IPS-15b (cell line): ENCODE measurements at regions not wholly inside any gene's neighbourhood (a gene's known extent, or its start where the extent isn't known, plus 50 kb on each side); places are given as distances from the start of the nearest gene placed in this dataset.
"Not testable (repeated sequence)": the region's sequence is repeated elsewhere in the genome, so short reads cannot be mapped to it uniquely, and the experiment has no call there.

ENCODE experiments used
- H3K27me3 ChIP-seq: one replicate; pipeline ENCODE4 v1.6.1; 2013; ENCODE audit warnings: low read length; ENCODE audit not compliant: control insufficient read depth, insufficient read depth
- H3K36me3 ChIP-seq: one replicate; pipeline ENCODE4 v1.6.1; 2013; ENCODE audit warnings: low read length; ENCODE audit not compliant: control insufficient read depth, insufficient read depth
- H3K4me1 ChIP-seq: one replicate; pipeline ENCODE4 v1.6.1; 2013; ENCODE audit warnings: mild to moderate bottlenecking, low read length; ENCODE audit not compliant: control insufficient read depth, insufficient read depth
- H3K4me3 ChIP-seq: one replicate; pipeline ENCODE4 v1.5.1; 2013; ENCODE audit warnings: low read depth, low read length
- H3K9ac ChIP-seq: one replicate; pipeline ENCODE4 v1.6.1; 2013; ENCODE audit warnings: low read depth, mild to moderate bottlenecking, low read length
- H3K9me3 ChIP-seq: one replicate; pipeline ENCODE4 v1.6.1; 2013; ENCODE audit warnings: mild to moderate bottlenecking, low read length; ENCODE audit not compliant: control insufficient read depth, insufficient read depth

- no peak overlapping the region for H3K9ac ChIP-seq
- no peaks in the 10 kb centered on the region for H3K9me3 ChIP-seq
- no peaks in the 10 kb centered on the region for H3K36me3 ChIP-seq
- no peak overlapping the region for H3K4me3 ChIP-seq
- no peaks in the 10 kb centered on the region for H3K4me1 ChIP-seq
- H3K27me3 ChIP-seq = no peaks in the 10 kb centered on the region
These were observed 155.5 kb upstream of the MXRA5 start for GRCh38 chrX:3501833-3502535.

GRCh38 chrX:3495836-3496769 lies 149.7 kb upstream of the MXRA5 start:
- not testable (repeated sequence) for H3K4me1 ChIP-seq, H3K9me3 ChIP-seq, H3K4me3 ChIP-seq, H3K27me3 ChIP-seq, H3K36me3 ChIP-seq, H3K9ac ChIP-seq

GRCh38 chrX:3493605-3494004 lies 147.2 kb upstream of the MXRA5 start:
- H3K4me1 ChIP-seq = no peaks in the 10 kb centered on the region
- no peaks in the 10 kb centered on the region for H3K27me3 ChIP-seq
- H3K36me3 ChIP-seq = no peaks in the 10 kb centered on the region
- no peak overlapping the region for H3K4me3 ChIP-seq
- no peaks in the 10 kb centered on the region for H3K9me3 ChIP-seq
- no peak overlapping the region for H3K9ac ChIP-seq

DNA sequence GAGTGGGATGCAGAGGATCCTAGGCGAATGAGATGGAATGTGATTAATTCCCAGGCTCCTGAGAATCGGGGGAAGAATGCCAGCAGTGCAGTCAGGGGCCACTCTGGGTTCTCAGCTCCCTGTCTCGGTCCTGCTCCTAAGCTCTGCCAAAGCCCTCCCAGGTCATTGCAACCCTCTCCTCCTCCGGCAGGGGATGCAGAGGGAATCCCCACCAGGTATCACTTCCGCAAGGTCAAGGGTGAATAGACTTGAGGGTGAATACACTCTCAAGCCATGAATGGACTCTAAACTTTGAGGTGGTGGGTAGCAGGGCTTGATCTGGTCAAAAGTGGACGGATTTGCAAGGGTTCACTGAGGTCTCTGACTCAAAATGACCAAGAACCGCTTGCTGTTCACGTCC lies 139.3 kb upstream of the MXRA5 start:
- Histone ChIP-seq H3K9ac (no peak overlapping the region), H3K4me1 (no peaks in the 10 kb centered on the region), H3K36me3 (no peaks in the 10 kb centered on the region), H3K9me3 (no peaks in the 10 kb centered on the region), H3K4me3 (no peak overlapping the region), H3K27me3 (no peaks in the 10 kb centered on the region)

- H3K4me3 ChIP-seq = no peak overlapping the region
- no peaks in the 10 kb centered on the region for H3K27me3 ChIP-seq
- H3K36me3 ChIP-seq = no peaks in the 10 kb centered on the region
- H3K9me3 ChIP-seq = no peaks in the 10 kb centered on the region
- no peak overlapping the region for H3K9ac ChIP-seq
- H3K4me1 ChIP-seq = no peaks in the 10 kb centered on the region
These were observed 132.6 kb upstream of the MXRA5 start for GRCh38 chrX:3479026-3479425.

- no peaks in the 10 kb centered on the region for H3K4me1 ChIP-seq
- no peaks in the 10 kb centered on the region for H3K27me3 ChIP-seq
- no peaks in the 10 kb centered on the region for H3K36me3 ChIP-seq
- no peak overlapping the region for H3K4me3 ChIP-seq
- no peaks in the 10 kb centered on the region for H3K9me3 ChIP-seq
- no peak overlapping the region for H3K9ac ChIP-seq
These were observed 130.5 kb upstream of the MXRA5 start for GRCh38 chrX:3476973-3477372.

DNA sequence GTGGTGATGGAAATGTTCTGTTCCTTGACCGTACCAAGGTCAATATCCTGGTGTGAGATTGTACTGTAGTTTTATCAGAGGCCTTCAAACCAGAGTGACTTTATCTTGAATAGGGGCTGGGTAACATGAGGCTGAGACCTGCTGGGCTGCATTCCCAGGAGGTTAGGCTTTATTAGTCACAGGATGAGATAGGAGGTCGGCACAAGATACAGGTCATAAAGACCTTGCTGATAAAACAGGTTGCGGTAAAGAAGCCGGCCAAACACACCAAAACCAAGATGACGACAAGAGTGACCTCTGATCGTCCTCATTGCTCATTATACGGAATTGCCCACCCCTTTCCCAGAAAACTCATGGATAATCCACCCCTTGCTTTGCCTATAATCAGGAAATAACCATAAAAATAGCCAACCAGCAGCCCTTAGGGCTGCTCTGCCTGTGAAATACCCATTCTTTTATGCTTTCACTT lies 123.8 kb upstream of the MXRA5 start:
- not testable (repeated sequence) for H3K36me3 ChIP-seq

GRCh38 chrX:3468031-3468430 lies 121.6 kb upstream of the MXRA5 start:
- Histone ChIP-seq H3K36me3 (no peaks in the 10 kb centered on the region), H3K4me3 (no peak overlapping the region), H3K4me1 (no peaks in the 10 kb centered on the region), H3K9me3 (no peaks in the 10 kb centered on the region), H3K27me3 (no peaks in the 10 kb centered on the region), H3K9ac (no peak overlapping the region)

More for the DNA sequence above, 123.8 kb upstream of the MXRA5 start:
- not testable (repeated sequence) for H3K27me3 ChIP-seq, H3K9ac ChIP-seq, H3K4me1 ChIP-seq, H3K9me3 ChIP-seq, H3K4me3 ChIP-seq

DNA sequence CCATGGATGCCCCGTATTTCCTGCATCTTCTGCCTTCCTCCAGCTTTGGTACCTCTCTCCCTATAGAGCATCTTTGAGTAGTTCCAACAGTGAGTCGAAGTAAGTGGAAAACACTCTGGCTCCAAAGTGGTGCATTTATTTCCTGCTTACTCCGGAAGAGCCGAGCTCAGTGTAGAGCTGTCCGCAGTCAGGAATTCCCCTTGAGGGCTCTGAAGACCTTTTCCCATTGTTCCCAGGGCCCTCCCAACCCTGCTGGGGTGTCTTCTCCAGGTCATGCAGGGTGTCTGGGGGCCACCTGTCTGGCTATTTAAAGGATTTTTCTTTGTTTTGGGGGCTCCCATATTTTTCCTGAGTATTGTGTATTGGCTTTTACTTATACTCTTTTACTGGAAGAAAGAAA lies 118.6 kb upstream of the MXRA5 start:
- H3K9ac ChIP-seq = no peak overlapping the region
- H3K4me1 ChIP-seq = peaks cover 15% of the 10 kb centered on the region

DNA sequence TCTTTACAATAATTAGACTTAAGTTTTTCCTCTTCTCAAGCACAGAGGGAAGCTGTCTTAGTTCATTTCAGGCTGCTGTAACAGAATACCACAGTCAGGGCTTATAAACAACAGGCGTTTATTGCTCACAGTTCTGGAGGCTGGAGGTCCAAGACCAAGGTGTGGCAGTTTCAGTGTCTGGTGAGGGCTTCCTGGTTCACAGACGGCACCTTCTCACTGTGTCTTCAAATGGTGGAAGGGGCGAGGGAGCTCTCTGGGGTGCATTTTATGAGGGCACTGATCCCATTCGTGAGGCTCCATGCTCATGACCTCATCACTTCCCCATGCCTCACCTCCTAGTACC lies 115.7 kb upstream of the MXRA5 start:
- Histone ChIP-seq H3K4me1 (peaks cover 18% of the 10 kb centered on the region), H3K36me3 (no peaks in the 10 kb centered on the region), H3K4me3 (no peak overlapping the region)

More for the DNA sequence above, 118.6 kb upstream of the MXRA5 start:
- no peaks in the 10 kb centered on the region for H3K27me3 ChIP-seq
- no peaks in the 10 kb centered on the region for H3K36me3 ChIP-seq
- no peak overlapping the region for H3K4me3 ChIP-seq
- H3K9me3 ChIP-seq = no peaks in the 10 kb centered on the region

DNA sequence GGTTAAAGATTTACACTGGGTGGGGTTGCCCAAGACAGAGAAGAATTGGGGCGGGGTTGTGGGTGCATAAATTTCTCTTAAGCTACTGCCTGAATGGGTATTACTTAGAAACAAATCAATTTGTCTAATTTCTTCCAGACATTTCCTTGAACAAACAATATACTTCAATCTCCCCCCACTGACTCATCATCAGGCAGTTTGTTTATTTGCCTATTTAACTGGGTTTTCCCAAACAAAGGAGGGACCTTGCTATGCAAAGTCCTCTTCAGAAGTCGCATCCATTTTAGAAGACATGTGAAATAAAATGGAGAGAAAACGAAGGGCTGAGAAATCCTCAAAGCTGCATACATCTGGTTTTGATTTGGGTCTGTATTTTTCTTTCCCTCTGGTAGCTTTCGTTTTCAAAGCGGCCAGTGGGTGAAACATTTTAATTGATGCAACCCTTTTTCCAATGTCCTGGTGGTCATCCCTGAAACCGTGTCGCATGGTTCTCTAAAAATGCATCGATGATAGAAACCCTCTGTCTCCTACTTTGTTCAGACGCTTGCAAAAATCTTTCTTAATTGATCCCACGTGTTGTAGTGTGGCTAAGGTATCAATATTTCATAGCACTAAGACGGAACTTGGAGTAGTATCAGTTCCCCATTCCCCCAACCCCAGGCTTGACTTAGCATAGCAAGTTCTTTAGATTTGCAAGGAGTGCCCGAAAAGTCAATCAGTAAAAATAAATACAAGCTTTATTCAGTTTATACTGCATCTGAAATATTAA lies 115.1 kb upstream of the MXRA5 start:
- no peak overlapping the region for H3K9ac ChIP-seq
- peaks cover 18% of the 10 kb centered on the region for H3K4me1 ChIP-seq
- no peaks in the 10 kb centered on the region for H3K27me3 ChIP-seq
- no peaks in the 10 kb centered on the region for H3K9me3 ChIP-seq
- H3K4me3 ChIP-seq = no peak overlapping the region
- H3K36me3 ChIP-seq = no peaks in the 10 kb centered on the region

More for the DNA sequence above, 115.7 kb upstream of the MXRA5 start:
- no peaks in the 10 kb centered on the region for H3K9me3 ChIP-seq
- no peaks in the 10 kb centered on the region for H3K27me3 ChIP-seq
- H3K9ac ChIP-seq = no peak overlapping the region
